GM19397 (cell line): ENCODE measurements at regions not wholly inside any gene's neighbourhood (a gene's known extent, or its start where the extent isn't known, plus 50 kb on each side); places are given as distances from the start of the nearest gene placed in this dataset.
"Not testable (repeated sequence)": the region's sequence is repeated elsewhere in the genome, so short reads cannot be mapped to it uniquely, and the experiment has no call there.

ENCODE experiments used
- ATAC-seq: cut with Tn5 transposase; IDR thresholded peaks from one replicate; pipeline ENCODE4 v1.9.1; 2021; ENCODE audit warnings: mild to moderate bottlenecking, moderate library complexity; ENCODE audit not compliant: unreplicated experiment

DNA sequence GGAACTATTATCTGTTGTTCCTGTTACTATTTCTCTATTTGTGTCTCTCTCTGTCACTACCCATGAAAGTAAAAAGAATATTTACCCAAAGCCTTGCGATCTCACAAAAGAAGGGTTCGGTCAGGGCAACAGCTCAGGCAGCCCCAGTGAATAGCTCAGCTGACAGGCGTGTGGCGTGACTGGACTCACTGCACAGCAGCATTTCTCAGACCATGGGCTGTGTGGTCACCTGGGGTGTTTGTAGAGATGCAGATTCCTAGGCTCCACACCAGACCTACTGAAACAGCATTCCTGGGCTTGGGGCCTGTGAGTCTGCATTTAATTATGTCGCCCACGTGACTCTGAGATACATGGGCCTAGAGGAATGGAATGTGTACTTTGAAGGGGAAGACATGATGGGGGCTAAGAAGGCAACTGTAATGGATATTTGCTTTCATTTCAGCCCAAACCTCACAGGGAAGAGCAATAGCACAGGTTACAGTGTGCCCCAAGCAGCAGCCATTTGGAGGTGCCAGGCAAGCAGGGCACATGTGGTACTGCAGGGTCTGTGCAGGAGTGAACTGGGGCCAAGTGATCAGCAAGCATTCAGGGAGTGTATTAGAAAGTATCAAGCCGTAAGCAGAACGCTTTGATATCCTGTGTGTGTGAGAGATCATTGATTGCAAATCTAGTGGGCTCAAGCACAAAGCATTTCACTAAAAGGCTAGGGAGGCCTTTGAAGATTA is 90.4 kb upstream of the RBMS1 start:
- ATAC-seq, result no peak

GRCh38 chr2:160584972-160585494 is 91.4 kb upstream of the RBMS1 start:
- no peak for ATAC-seq

GRCh38 chr2:160590664-160591063 is 97.1 kb upstream of the RBMS1 start:
- no peak for ATAC-seq

DNA sequence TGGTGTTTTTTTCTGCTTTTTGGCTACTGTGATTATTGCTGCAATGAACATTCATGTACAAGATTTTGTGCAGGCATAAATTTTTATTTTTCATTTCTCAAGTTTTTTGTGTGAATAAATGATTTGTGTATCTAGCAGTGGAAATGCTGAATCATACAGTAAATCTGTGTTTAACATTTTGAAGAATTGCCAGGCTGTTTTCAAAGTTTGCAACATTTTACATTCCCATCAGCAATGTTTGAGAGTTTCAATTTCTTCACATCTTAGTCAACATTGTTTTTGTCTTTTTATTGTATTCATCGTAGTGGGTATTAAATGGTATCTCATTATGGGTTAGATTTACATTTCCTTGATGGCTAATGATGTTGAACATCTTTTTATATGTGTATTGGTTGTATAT is 98.8 kb upstream of the RBMS1 start:
- ATAC-seq, result no peak

- no peak for ATAC-seq
Observed at GRCh38 chr2:160592993-160593392, 99.4 kb upstream of the RBMS1 start.

GRCh38 chr2:160596441-160596840 is 102.8 kb upstream of the RBMS1 start:
- ATAC-seq, result no peak

DNA sequence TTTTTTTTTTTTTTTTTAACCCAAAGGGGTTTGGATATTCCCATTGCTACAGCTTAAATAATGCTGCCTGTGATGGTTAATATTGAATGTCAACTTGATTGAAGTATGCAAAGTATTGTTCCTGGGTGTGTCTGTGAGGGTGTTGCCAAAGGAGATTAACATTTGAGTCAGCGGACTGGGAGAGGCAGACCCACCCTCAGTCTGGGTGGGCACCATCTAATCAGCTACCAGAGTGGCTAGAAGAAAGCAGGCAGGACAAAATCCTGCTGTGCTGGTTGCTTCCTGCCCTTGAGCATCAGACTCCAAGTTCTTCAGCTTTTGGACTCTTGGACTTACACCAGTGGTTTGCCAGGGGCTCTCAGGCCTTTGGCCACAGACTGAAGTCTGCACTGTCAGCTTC is 106.8 kb upstream of the RBMS1 start:
- not testable (repeated sequence) for ATAC-seq

GRCh38 chr2:160602073-160602472 is 108.5 kb upstream of the RBMS1 start:
- ATAC-seq, result no peak

GRCh38 chr2:160603771-160604510 is 110.3 kb upstream of the RBMS1 start:
- ATAC-seq, result no peak

GRCh38 chr2:160606341-160606740 is 112.7 kb upstream of the RBMS1 start:
- ATAC-seq, result no peak

DNA sequence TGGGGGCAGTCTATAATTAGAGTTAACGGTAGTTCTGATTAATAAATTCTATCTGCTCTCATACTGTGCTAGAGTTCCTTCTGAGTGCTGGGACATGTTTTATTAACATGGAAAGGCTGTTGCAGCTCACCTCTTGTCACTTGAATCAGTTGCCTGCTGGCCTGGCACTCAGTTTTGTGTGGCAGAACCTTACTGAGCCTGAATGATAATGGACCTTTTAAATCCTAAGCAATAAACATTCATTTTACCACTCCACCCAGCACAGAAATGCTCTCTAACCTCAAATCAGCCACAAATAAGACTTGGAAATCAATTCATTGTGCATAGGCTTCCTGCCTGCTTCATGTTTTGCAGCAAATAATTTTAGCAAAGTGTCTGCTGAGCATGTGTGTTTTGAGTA is 115.0 kb upstream of the RBMS1 start:
- ATAC-seq, result no peak

- no peak for ATAC-seq
Observed at GRCh38 chr2:160609346-160609745, 115.7 kb upstream of the RBMS1 start.

DNA sequence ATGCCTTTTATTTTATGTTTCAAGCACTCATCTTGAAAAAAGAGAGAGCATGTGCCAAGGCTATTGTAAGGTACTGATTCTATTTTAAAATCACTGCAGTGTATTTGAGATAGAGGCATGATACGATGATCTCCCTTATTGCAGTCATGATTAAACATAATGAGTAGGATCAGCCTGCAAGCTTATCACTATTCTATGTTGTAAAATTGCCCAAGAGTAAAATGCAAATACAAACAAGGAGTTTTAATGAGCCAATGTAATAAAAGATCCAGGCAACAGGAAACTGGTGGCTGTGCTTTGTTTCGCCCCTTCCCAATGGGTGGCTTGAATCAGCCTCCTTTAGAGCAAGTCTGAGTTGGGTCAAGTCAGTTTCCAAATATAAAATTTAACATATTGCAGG is 116.4 kb upstream of the RBMS1 start:
- no peak for ATAC-seq

GRCh38 chr2:160612266-160612856 is 118.8 kb upstream of the RBMS1 start:
- ATAC-seq, result no peak

- no peak for ATAC-seq
Observed at GRCh38 chr2:160613466-160614153, 120.0 kb upstream of the RBMS1 start.

- ATAC-seq, result no peak
Observed at GRCh38 chr2:160614391-160614790, 120.8 kb upstream of the RBMS1 start.

GRCh38 chr2:160615706-160616105 is 122.1 kb upstream of the RBMS1 start:
- no peak for ATAC-seq

DNA sequence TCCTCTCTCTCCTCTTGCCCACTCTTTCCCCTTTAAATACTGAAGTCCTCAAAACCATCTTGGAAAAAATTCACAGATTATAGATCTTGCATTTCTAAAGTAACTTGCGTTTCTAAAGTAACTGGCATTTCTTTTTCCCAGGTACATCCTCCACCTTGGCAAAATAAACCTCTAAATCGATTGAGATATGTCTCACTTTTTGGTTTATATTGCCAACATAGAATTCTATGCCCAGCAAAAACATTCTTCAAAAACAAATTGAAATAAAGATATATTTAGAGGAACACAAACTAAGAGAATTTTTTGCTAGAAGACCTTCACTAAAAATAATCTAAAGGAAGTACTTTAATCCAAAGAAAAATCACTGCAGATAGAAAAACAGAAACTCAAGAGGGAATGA is 122.5 kb upstream of the RBMS1 start:
- no peak for ATAC-seq

DNA sequence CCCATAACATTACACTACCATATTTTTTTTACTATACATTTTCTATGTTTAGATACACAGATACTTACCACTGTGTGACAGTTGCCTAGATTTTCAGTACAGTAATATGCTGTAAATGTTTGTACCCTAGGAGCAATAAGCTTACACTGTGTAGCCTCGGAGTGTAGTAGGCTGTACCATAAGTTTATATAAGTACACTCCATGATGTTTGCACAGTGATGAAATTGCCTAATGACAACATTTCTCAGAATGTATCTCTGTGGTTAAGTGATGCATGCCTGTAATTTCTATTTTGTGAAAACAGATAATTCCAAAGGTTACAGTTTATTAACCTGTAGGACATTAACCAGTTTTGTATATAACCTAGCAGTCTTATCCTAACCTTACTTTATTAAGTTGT is 128.1 kb upstream of the RBMS1 start:
- ATAC-seq, result no peak

DNA sequence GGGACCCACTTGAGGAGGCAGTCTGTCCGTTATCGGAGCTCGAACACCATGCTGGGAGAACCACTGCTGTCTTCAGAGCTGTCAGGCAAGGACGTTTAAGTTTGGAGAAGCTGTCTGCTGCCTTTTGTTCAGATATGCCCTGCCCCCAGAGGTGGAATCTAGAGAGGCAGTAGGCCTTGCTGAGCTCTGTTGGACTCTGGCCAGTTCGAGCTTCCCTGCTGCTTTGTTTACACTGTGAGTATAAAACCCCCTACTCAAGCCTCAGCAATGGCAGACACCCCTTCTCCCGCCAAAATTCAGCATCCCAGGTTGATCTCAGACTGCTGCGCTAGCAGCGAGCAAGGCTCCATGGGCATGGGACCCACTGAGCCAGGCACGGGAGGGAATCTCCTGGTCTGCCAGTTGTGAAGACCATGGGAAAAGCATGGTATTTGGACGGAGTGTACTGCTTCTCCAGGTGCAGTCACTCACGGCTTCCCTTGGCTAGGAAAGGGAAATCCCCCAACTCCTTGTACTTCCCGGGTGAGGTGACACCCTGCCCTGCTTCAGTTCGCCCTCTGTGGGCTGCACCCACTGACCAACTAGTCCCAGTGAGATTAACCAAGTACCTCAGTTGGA is 134.5 kb upstream of the RBMS1 start:
- not testable (repeated sequence) for ATAC-seq

- ATAC-seq, result no peak
Observed at GRCh38 chr2:160628811-160629210, 135.2 kb upstream of the RBMS1 start.
